Vagina (tissue), 2 donors: ENCODE measurements at regions not wholly inside any gene's neighbourhood (a gene's known extent, or its start where the extent isn't known, plus 50 kb on each side); places are given as distances from the start of the nearest gene placed in this dataset.

Experiments
- POLR2AphosphoS5 ChIP-seq, 2 donors: sonication (generic); formaldehyde crosslinking; IDR thresholded peaks; one replicate each; pipeline ENCODE4 v1.9.0; 2017; ENCODE audit warnings: antibody characterized with exemption in 2 of 2, mild to moderate bottlenecking in 2 of 2, low read depth in 1 of 2; ENCODE audit not compliant: insufficient read depth in 1 of 2
- TF ChIP-seq, protein P1 (sequence below), 3 experiments: fragments of 450-650 bp in 2 of 3; fragments of 200-600 bp in 1 of 3; sonication (generic) in 1 of 3; IDR thresholded peaks; one replicate each; pipeline ENCODE4 v1.5.1; 2017 to 2019; ENCODE audit warnings: antibody characterized with exemption in 3 of 3, mild to moderate bottlenecking in 2 of 3, moderate library complexity in 2 of 3

DNA sequence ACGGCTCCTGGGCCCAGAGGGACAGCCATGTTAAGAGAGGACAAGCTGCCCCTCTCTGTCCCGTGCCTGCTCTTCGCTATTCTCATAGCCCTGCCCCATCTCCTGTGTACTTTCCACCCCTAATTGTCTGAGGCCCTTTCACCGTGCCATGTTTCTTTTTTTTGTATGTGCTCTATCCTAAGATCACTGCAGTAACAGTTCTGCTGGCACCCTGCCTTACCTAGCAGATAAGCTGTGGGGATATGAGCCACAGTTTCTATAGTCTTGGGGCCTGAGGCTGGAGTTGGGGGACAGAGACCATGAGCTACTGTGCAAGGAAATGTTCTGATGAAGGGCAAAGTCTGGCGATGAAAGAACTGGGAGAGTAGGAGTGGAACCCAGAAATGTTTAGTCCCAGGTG lies 269.5 kb upstream of the CITED2 start:
- TF ChIP-seq, protein P1, sequence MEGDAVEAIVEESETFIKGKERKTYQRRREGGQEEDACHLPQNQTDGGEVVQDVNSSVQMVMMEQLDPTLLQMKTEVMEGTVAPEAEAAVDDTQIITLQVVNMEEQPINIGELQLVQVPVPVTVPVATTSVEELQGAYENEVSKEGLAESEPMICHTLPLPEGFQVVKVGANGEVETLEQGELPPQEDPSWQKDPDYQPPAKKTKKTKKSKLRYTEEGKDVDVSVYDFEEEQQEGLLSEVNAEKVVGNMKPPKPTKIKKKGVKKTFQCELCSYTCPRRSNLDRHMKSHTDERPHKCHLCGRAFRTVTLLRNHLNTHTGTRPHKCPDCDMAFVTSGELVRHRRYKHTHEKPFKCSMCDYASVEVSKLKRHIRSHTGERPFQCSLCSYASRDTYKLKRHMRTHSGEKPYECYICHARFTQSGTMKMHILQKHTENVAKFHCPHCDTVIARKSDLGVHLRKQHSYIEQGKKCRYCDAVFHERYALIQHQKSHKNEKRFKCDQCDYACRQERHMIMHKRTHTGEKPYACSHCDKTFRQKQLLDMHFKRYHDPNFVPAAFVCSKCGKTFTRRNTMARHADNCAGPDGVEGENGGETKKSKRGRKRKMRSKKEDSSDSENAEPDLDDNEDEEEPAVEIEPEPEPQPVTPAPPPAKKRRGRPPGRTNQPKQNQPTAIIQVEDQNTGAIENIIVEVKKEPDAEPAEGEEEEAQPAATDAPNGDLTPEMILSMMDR (IDR thresholded peaks at IDR 0.05), result no peak
- TF ChIP-seq POLR2AphosphoS5 (IDR thresholded peaks at IDR 0.05; ENCODE audit: insufficient read depth in 1 of 2, low read depth in 1 of 2), result no peak
